AG10803 (cell line): ENCODE measurements at regions not wholly inside any gene's neighbourhood (a gene's known extent, or its start where the extent isn't known, plus 50 kb on each side); places are given as distances from the start of the nearest gene placed in this dataset.

Source experiments
- DNase-seq: peaks from one replicate; pipeline ENCODE4 v3.0.0; 2010; ENCODE audit warnings: low read depth
- H3K4me3 ChIP-seq: 2 replicates; pipeline ENCODE4 v1.5.1; 2011; ENCODE audit warnings: mild to moderate bottlenecking, low read length, control low read depth
- CTCF ChIP-seq: conservative IDR thresholded peaks from 2 replicates; pipeline ENCODE4 v1.5.1; 2011; ENCODE audit warnings: mild to moderate bottlenecking, low read length, control low read depth, inconsistent platforms

DNA sequence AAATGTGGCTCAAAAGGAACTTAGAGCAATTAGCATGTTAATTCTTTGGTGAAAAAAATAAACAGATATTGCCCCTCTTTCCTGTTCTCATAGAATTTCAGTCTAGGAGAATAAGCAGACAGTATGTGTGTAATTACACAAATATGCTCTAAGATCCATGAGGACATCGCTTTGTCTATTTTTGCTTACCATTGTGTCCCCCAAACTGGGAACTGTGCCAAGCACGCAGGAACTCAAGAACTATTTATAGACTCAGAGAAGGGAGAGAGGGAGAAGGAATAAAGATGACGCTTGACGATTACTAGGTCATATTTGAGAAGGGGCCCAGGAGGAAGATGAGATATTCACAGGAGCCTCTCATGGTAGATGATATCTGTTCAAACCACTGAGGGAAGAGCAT lies 692.6 kb downstream of the RAB28 start:
- DNase-seq, result no peak
- no peak for TF ChIP-seq CTCF
- H3K4me3 ChIP-seq, result no peak overlapping the region

DNA sequence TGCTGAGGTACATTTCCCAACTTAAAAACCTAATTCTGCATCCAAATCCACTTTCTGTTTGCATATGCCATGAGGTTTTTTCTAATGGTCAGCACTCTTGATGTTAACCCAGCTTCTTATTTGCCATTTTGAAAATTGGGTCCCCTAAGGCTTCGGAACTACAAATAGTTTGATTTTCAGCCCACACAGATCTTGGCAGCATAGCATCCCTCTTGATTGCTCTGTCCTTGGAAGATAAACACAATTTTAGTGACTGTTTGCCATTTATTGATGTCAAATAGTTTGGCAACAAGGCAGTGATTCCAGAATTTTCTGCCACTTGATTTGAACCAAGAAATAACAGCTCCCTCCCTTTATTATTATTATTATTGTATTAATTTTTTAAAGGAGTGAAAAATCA lies 696.9 kb downstream of the RAB28 start:
- H3K4me3 ChIP-seq, result no peak overlapping the region
- no peak for TF ChIP-seq CTCF
- DNase-seq, result no peak

GRCh38 chr4:12778706-12779105 lies 705.4 kb downstream of the RAB28 start:
- no peak for TF ChIP-seq CTCF
- no peak for DNase-seq
- H3K4me3 ChIP-seq, result no peak overlapping the region

- no peak for TF ChIP-seq CTCF
- H3K4me3 ChIP-seq, result no peak overlapping the region
- DNase-seq, result no peak
These were observed 705.9 kb downstream of the RAB28 start for GRCh38 chr4:12778191-12778590.

DNA sequence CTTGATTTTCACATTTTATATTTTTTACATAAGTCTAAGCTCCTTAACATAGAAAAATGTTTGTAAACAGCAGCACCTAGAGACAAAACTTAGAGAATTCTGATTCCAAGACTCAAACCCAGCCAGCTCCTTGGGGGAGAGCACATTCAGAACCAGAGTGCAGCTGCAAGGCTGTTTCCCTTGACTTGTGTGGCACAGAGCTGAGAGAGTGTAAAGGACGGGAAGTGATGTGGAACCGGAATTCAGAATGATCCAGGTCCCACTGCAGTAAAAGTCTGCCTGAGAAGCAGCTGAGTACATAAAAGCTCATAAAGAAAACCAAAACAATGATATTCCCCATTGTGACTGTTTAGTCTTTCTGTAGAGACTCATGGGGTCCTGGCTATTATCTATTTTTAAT lies 713.8 kb downstream of the RAB28 start:
- no peak for TF ChIP-seq CTCF
- no peak for DNase-seq

DNA sequence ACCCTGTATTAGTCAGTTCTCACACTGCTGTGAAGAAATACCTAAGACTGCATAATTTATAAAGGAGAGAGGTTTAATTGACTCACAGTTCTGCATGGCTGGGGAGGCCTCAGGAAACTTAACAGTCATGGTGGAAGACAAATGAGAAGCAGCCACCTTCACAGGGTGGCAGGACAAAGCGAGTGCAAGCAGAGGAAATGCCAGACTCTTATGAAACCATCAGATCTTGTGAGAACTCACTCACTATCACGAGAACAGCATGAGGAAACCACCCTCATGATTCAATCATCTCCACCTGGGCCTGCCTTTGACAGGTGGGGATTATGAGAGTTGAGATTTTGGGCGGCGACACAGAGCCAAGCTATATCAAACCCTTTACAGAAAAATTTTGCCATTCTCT lies 722.4 kb downstream of the RAB28 start:
- TF ChIP-seq CTCF, result no peak
- DNase-seq, result no peak
- no peak overlapping the region for H3K4me3 ChIP-seq

More for the DNA sequence above, 713.8 kb downstream of the RAB28 start:
- no peak overlapping the region for H3K4me3 ChIP-seq

DNA sequence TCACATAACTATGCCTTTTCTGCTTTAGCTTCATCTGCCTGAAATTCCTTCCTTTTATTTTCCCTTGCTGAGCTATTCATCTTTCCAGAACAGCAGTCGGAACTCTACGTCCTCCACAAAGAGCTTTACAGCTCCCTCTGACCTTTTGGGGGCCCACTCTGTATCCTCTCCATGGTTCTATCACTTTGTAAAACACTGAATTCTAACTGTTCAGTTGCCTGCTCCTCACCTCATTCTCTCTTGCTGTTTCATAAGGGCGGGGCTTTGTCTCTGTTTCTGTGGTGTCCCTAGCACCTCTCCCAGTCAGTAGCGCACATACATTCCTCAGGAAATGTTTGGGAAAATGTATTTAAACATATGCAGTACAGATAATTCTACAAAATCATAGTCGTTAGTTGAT lies 737.0 kb downstream of the RAB28 start:
- TF ChIP-seq CTCF, result no peak
- no peak overlapping the region for H3K4me3 ChIP-seq
- DNase-seq, result no peak
